ENCODE measurements at regions not wholly inside any gene's neighbourhood (a gene's known extent, or its start where the extent isn't known, plus 50 kb on each side); places are given as distances from the start of the nearest gene placed in this dataset.
A peak's percentile ranks its signal among the peaks of the same experiment; 100 is the strongest.

DNA sequence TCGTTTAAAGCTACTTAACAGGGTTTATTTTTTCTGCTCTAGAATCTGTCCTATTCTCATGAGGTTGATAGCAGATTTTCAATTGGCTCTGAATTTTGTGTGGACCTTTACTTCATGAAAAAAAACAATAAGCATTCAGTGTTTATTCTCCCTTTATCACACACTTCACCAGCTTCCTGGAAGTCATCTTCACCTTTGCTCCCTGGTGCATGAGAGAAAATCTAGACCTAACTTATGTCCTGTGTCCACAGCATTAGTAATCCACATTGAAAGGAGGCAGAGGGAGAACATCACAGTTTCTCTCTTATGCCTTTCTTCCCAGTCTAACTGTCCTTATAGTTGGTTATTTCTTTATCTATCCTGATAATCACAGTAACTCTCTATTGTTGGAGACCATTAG, 316.1 kb downstream of the PTH2R start:
- Mint-ChIP-seq H3K36me3 (ENCODE audit: low read depth) (no peaks in the 10 kb centered on the region), H3K9me3 (no peaks in the 10 kb centered on the region), H3K27me3 (ENCODE audit: insufficient read depth, low read depth, poor library complexity) (no peaks in the 10 kb centered on the region), H3K4me1 (no peaks in the 10 kb centered on the region), H3K4me3 (no peak overlapping the region), H3K27ac (no peak overlapping the region)
- Histone ChIP-seq H3K79me2 (replicated peaks; ENCODE audit: insufficient read depth) (no peaks in the 10 kb centered on the region), H2AFZ (no peak overlapping the region), H3K4me3 (no peak overlapping the region), H3K9me2 (ENCODE audit: insufficient read depth) (no peaks in the 10 kb centered on the region), H3K27me3 (ENCODE audit: insufficient read depth) (no peaks in the 10 kb centered on the region), H3K4me2 (no peak overlapping the region), H3K36me3 (ENCODE audit: insufficient read depth) (no peaks in the 10 kb centered on the region), H3K27ac (ENCODE audit: low read depth) (no peak overlapping the region), H4K20me1 (replicated peaks; ENCODE audit: insufficient read depth) (no peaks in the 10 kb centered on the region), H3F3A (replicated peaks; ENCODE audit: low read depth) (no peaks in the 10 kb centered on the region), H3K4me1 (ENCODE audit: insufficient read depth) (no peaks in the 10 kb centered on the region)
- TF ChIP-seq STAT1 (IDR thresholded peaks at IDR 0.05; ENCODE audit: unreplicated experiment) (no peak), NANOG (IDR thresholded peaks at IDR 0.05; ENCODE audit: borderline replicate concordance) (no peak), POLR2AphosphoS5 (IDR thresholded peaks at IDR 0.05; ENCODE audit: low read depth) (no peak)
- ATAC-seq: no peak
- DNase-seq (ENCODE audit: low spot score): no peak

GRCh38 chr2:208725280-208725679, 318.7 kb downstream of the PTH2R start:
- TF ChIP-seq EZH2phosphoT487 (IDR thresholded peaks at IDR 0.05; ENCODE audit: unreplicated experiment): no peak
- no peak for TF ChIP-seq ETS1 (IDR thresholded peaks at IDR 0.05)
- TF ChIP-seq CREB1 (CRISPR knock-in tag; IDR thresholded peaks at IDR 0.05; ENCODE audit: low read depth): no peak
- no peak for TF ChIP-seq ZNF331 (CRISPR knock-in tag; IDR thresholded peaks at IDR 0.05; ENCODE audit: low read depth)
- TF ChIP-seq NANOG (IDR thresholded peaks at IDR 0.05; ENCODE audit: borderline replicate concordance): no peak
- no peak for TF ChIP-seq POLR2AphosphoS5 (IDR thresholded peaks at IDR 0.05; ENCODE audit: low read depth)
- TF ChIP-seq ZNF462 (CRISPR knock-in tag; IDR thresholded peaks at IDR 0.05): no peak
- H3K4me3 Mint-ChIP-seq: no peak overlapping the region
- H3K27me3 ChIP-seq (ENCODE audit: insufficient read depth): no peaks in the 10 kb centered on the region
- H4K20me1 ChIP-seq (replicated peaks; ENCODE audit: insufficient read depth): no peaks in the 10 kb centered on the region
- no peaks in the 10 kb centered on the region for H3K9me2 ChIP-seq (ENCODE audit: insufficient read depth)
- H3K79me2 ChIP-seq (replicated peaks; ENCODE audit: insufficient read depth): no peaks in the 10 kb centered on the region
- no peak for ATAC-seq
- H3K4me1 ChIP-seq (ENCODE audit: insufficient read depth): no peaks in the 10 kb centered on the region
- H3K27me3 Mint-ChIP-seq (ENCODE audit: insufficient read depth, low read depth, poor library complexity): no peaks in the 10 kb centered on the region
- H3K36me3 ChIP-seq (ENCODE audit: insufficient read depth): no peaks in the 10 kb centered on the region
- no peak for DNase-seq (ENCODE audit: low spot score)
- no peak overlapping the region for H3K4me2 ChIP-seq
- no peaks in the 10 kb centered on the region for H3K36me3 Mint-ChIP-seq (ENCODE audit: low read depth)
- no peaks in the 10 kb centered on the region for H3F3A ChIP-seq (replicated peaks; ENCODE audit: low read depth)
- H3K27ac Mint-ChIP-seq: no peak overlapping the region
- H3K4me3 ChIP-seq: no peak overlapping the region
- no peak overlapping the region for H3K27ac ChIP-seq (ENCODE audit: low read depth)
- peak overlapping the region; percentile 49; the same call in 1 of the 2 replicates for H2AFZ ChIP-seq
- no peaks in the 10 kb centered on the region for H3K4me1 Mint-ChIP-seq
- no peaks in the 10 kb centered on the region for H3K9me3 Mint-ChIP-seq
